Neural cell (in vitro differentiated cells): ENCODE measurements at regions not wholly inside any gene's neighbourhood (a gene's known extent, or its start where the extent isn't known, plus 50 kb on each side); places are given as distances from the start of the nearest gene placed in this dataset.

Experiments
- H2AFZ ChIP-seq: fragments of 200-600, 300-800 bp; sonication (generic), shearing (Covaris generic); 2 replicates; pipeline ENCODE4 v1.6.0; 2014; ENCODE audit warnings: low read depth, mild to moderate bottlenecking, antibody characterized with exemption, low read length, moderate library complexity
- H3F3A ChIP-seq: fragments of 200-600 bp; shearing (Covaris generic); 2 replicates; pipeline ENCODE4 v1.6.1; 2016; ENCODE audit warnings: mild to moderate bottlenecking, moderate library complexity, mixed read lengths, antibody characterized with exemption, low read length; ENCODE audit not compliant: insufficient read depth, poor library complexity, severe bottlenecking
- H3K27ac ChIP-seq: fragments of 200-600, 300-800 bp; sonication (generic), shearing (Covaris generic); 2 replicates; pipeline ENCODE4 v1.5.1; 2014; ENCODE audit warnings: mild to moderate bottlenecking, low read length, moderate library complexity
- H3K27me3 ChIP-seq: fragments of 300-800, 200-600 bp; sonication (generic), shearing (Covaris generic); 2 replicates; pipeline ENCODE4 v1.6.0; 2014; ENCODE audit warnings: mild to moderate bottlenecking, low read depth, low read length, moderate library complexity; ENCODE audit not compliant: insufficient read depth
- H3K36me3 ChIP-seq: fragments of 300-800, 200-600 bp; sonication (generic), shearing (Covaris generic); 2 replicates; pipeline ENCODE4 v1.5.1; 2014; ENCODE audit warnings: mild to moderate bottlenecking, antibody characterized with exemption, low read length, moderate library complexity; ENCODE audit not compliant: insufficient read depth
- H3K4me2 ChIP-seq: fragments of 300-800, 200-600 bp; sonication (generic), shearing (Covaris generic); 2 replicates; pipeline ENCODE4 v1.6.0; 2014; ENCODE audit warnings: mild to moderate bottlenecking, low read length
- H3K4me3 ChIP-seq: fragments of 300-800, 200-600 bp; sonication (generic), shearing (Covaris generic); 2 replicates; pipeline ENCODE4 v1.5.1; 2014; ENCODE audit warnings: mild to moderate bottlenecking, low read length, moderate library complexity
- H3K79me2 ChIP-seq: fragments of 200-600 bp; shearing (Covaris generic); replicated peaks from 2 replicates; pipeline ENCODE4 v1.6.0; 2014; ENCODE audit warnings: mild to moderate bottlenecking, low read length, moderate library complexity; ENCODE audit not compliant: insufficient read depth
- H3K9ac ChIP-seq: fragments of 300-800, 200-600 bp; sonication (generic), shearing (Covaris generic); 2 replicates; pipeline ENCODE4 v1.6.1; 2016; ENCODE audit warnings: mild to moderate bottlenecking, low read length, mixed read lengths
- H3K9me2 ChIP-seq: fragments of 200-600 bp; shearing (Covaris generic); 2 replicates; pipeline ENCODE4 v1.6.1; 2016; ENCODE audit warnings: mild to moderate bottlenecking, low read length, mixed read lengths; ENCODE audit not compliant: insufficient read depth
- H3K9me3 ChIP-seq: fragments of 200-600, 300-800 bp; sonication (generic), shearing (Covaris generic); 2 replicates; pipeline ENCODE4 v1.6.1; 2016; ENCODE audit warnings: mild to moderate bottlenecking, mixed run types, low read length, moderate library complexity, mixed read lengths
- H4K20me1 ChIP-seq: fragments of 200-600 bp; shearing (Covaris generic); 2 replicates; pipeline ENCODE4 v1.6.1; 2016; ENCODE audit warnings: mild to moderate bottlenecking, mixed run types; ENCODE audit not compliant: insufficient read depth
- EZH2 ChIP-seq: fragments of 200-600, 300-800 bp; shearing (Covaris generic), sonication (generic); IDR thresholded peaks from 2 replicates; pipeline ENCODE4 v1.6.1; 2014; ENCODE audit warnings: antibody characterized with exemption, low read length, borderline replicate concordance, mild to moderate bottlenecking; ENCODE audit not compliant: insufficient read depth, poor library complexity, severe bottlenecking
- MXI1 ChIP-seq: fragments of 450-650 bp; conservative IDR thresholded peaks from 2 replicates; pipeline ENCODE4 v1.6.1; 2014; ENCODE audit warnings: antibody characterized with exemption, mild to moderate bottlenecking; ENCODE audit not compliant: poor library complexity, severe bottlenecking
- RAD21 ChIP-seq: fragments of 450-650 bp; conservative IDR thresholded peaks from 2 replicates; pipeline ENCODE4 v1.6.1; 2014; ENCODE audit warnings: antibody characterized with exemption, mild to moderate bottlenecking, moderate library complexity
- REST ChIP-seq: IDR thresholded peaks from 2 replicates; pipeline ENCODE4 v1.6.1; 2012; ENCODE audit warnings: borderline replicate concordance
- SMC3 ChIP-seq: fragments of 450-650 bp; conservative IDR thresholded peaks from 2 replicates; pipeline ENCODE4 v1.6.1; 2014; ENCODE audit warnings: antibody characterized with exemption, mild to moderate bottlenecking, moderate library complexity; ENCODE audit not compliant: poor library complexity
- TAF1 ChIP-seq: IDR thresholded peaks from 2 replicates; pipeline ENCODE4 v1.6.1; 2012; ENCODE audit warnings: low read depth
- TF ChIP-seq, protein P1 (sequence below): fragments of 450-650 bp; IDR thresholded peaks from 2 replicates; pipeline ENCODE4 v1.5.1; 2014; ENCODE audit warnings: antibody characterized with exemption, mild to moderate bottlenecking, moderate library complexity; ENCODE audit not compliant: poor library complexity, severe bottlenecking

- Histone ChIP-seq H3K4me2 (no peak overlapping the region), H3K36me3 (no peaks in the 10 kb centered on the region), H3K9me2 (no peaks in the 10 kb centered on the region), H3K9me3 (no peaks in the 10 kb centered on the region), H3K9ac (no peak overlapping the region), H3K79me2 (no peaks in the 10 kb centered on the region), H3K27me3 (no peaks in the 10 kb centered on the region), H3K27ac (no peak overlapping the region), H3K4me3 (no peak overlapping the region), H4K20me1 (no peaks in the 10 kb centered on the region), H3F3A (no peaks in the 10 kb centered on the region), H2AFZ (no peak overlapping the region)
- TF ChIP-seq, protein P1, sequence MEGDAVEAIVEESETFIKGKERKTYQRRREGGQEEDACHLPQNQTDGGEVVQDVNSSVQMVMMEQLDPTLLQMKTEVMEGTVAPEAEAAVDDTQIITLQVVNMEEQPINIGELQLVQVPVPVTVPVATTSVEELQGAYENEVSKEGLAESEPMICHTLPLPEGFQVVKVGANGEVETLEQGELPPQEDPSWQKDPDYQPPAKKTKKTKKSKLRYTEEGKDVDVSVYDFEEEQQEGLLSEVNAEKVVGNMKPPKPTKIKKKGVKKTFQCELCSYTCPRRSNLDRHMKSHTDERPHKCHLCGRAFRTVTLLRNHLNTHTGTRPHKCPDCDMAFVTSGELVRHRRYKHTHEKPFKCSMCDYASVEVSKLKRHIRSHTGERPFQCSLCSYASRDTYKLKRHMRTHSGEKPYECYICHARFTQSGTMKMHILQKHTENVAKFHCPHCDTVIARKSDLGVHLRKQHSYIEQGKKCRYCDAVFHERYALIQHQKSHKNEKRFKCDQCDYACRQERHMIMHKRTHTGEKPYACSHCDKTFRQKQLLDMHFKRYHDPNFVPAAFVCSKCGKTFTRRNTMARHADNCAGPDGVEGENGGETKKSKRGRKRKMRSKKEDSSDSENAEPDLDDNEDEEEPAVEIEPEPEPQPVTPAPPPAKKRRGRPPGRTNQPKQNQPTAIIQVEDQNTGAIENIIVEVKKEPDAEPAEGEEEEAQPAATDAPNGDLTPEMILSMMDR = no peak
- no peak for TF ChIP-seq TAF1
- no peak for TF ChIP-seq SMC3
- no peak for TF ChIP-seq RAD21
- TF ChIP-seq REST = no peak
These were observed 450.4 kb downstream of the FGF9 start for GRCh38 chr13:22121146-22121739.

DNA sequence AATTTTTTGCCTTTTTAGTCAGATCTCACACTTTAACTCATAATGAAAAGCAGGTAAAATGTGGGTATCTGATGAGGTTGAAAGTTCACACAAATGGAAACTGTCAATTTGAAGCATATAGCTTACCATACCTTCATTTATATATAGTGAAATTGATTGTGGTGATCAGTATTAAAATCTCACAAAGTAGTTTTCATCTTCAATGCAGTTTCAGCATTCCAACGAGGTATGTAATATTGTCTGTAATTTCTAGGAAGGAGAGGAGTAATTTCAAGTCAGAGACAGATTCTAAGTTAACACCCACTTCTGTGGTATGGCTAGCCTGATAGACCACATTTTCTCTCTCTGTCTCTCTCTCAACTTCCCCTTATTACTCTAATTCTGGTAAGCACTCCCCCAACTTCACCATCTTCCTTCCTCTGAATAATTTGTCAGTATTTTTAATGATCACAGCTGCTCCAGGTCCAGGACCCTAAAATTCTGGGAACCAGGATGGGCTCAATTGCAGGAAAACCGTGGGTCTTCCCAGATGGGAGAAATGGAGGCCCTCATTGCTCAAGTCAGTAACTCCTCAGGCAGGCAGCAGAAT is 455.7 kb downstream of the FGF9 start:
- H3K9ac ChIP-seq = no peak overlapping the region
- H3K9me3 ChIP-seq = no peaks in the 10 kb centered on the region
- TF ChIP-seq, protein P1 = no peak
- TF ChIP-seq RAD21 (no peak), EZH2 (no peak), MXI1 (no peak), SMC3 (no peak)
- no peak overlapping the region for H3K4me2 ChIP-seq
- no peaks in the 10 kb centered on the region for H4K20me1 ChIP-seq
- H3K27ac ChIP-seq = no peak overlapping the region
- H3K27me3 ChIP-seq = no peaks in the 10 kb centered on the region
- no peak overlapping the region for H2AFZ ChIP-seq
- no peaks in the 10 kb centered on the region for H3F3A ChIP-seq
- H3K36me3 ChIP-seq = no peaks in the 10 kb centered on the region
- no peaks in the 10 kb centered on the region for H3K79me2 ChIP-seq
- no peak overlapping the region for H3K4me3 ChIP-seq
- no peaks in the 10 kb centered on the region for H3K9me2 ChIP-seq
